Activated B cell treated with CpG ODN at 0.5 μM for 24 hours (primary cell): ENCODE measurements at regions not wholly inside any gene's neighbourhood (a gene's known extent, or its start where the extent isn't known, plus 50 kb on each side); places are given as distances from the start of the nearest gene placed in this dataset.

Experiments used
- ATAC-seq: fragments of 200-7000 bp; cut with Tn5 transposase; one replicate; pipeline ENCODE4 v1.10.0; 2021; ENCODE audit warnings: low read depth, mild to moderate bottlenecking, moderate library complexity
- CTCF ChIA-PET: fragments of 350-600 bp; sonication (Branson Sonifier 250); formaldehyde crosslinking; loops from one replicate; lab custom pipeline; 2021; ENCODE audit warnings: antibody characterized with exemption; lab: Charles Lee
- POLR2A ChIA-PET: fragments of 350-600 bp; sonication (Branson Sonifier 250); formaldehyde crosslinking; loops from one replicate; lab custom pipeline; 2021; ENCODE audit warnings: antibody characterized with exemption; lab: Charles Lee
- DNase-seq: peaks from one replicate; pipeline ENCODE4 v3.0.0; 2022
- H3K27ac Mint-ChIP-seq: one replicate; pipeline ENCODE4 v1.8.0; 2020; ENCODE audit warnings: mixed read lengths
- H3K27me3 Mint-ChIP-seq: one replicate; pipeline ENCODE4 v1.8.0; 2021; ENCODE audit warnings: mixed read lengths
- H3K36me3 Mint-ChIP-seq: one replicate; pipeline ENCODE4 v1.8.0; 2021; ENCODE audit warnings: low read depth, mixed read lengths
- H3K4me1 Mint-ChIP-seq: one replicate; pipeline ENCODE4 v1.8.0; 2021; ENCODE audit warnings: mixed read lengths
- H3K4me3 Mint-ChIP-seq: one replicate; pipeline ENCODE4 v1.8.0; 2020; ENCODE audit warnings: mild to moderate bottlenecking, mixed read lengths
- H3K9me3 Mint-ChIP-seq: one replicate; pipeline ENCODE4 v1.8.0; 2020; ENCODE audit warnings: mixed read lengths
- CTCF ChIP-seq: fragments of 200-600 bp; IDR thresholded peaks from one replicate; pipeline ENCODE4 v1.8.0; 2022; ENCODE audit warnings: antibody characterized with exemption, mild to moderate bottlenecking
- intact Hi-C: fragments of 100-400 bp; cut with micrococcal nuclease; formaldehyde crosslinking; loops from one replicate; pipeline ENCODE4 v1.15.1; 2024

GRCh38 chr7:68688416-68689086 lies 909.7 kb upstream of the AUTS2 start:
- intact Hi-C loops = no loop called here
- TF ChIP-seq CTCF = no peak
- Mint-ChIP-seq H3K36me3 (no peaks in the 10 kb centered on the region), H3K4me3 (no peak overlapping the region), H3K27me3 (no peaks in the 10 kb centered on the region), H3K27ac (no peak overlapping the region), H3K4me1 (no peaks in the 10 kb centered on the region), H3K9me3 (peaks cover 2% of the 10 kb centered on the region)
- DNase-seq = no peak
- ChIA-PET CTCF (no interaction called here), POLR2A (no interaction called here)
- no peak for ATAC-seq

- no peaks in the 10 kb centered on the region for H3K27me3 Mint-ChIP-seq
- peaks cover 2% of the 10 kb centered on the region for H3K9me3 Mint-ChIP-seq
- no peaks in the 10 kb centered on the region for H3K4me1 Mint-ChIP-seq
- ATAC-seq (no peak), DNase-seq (no peak)
- H3K27ac Mint-ChIP-seq = no peak overlapping the region
- H3K36me3 Mint-ChIP-seq = no peaks in the 10 kb centered on the region
- ChIA-PET CTCF (no interaction called here), POLR2A (no interaction called here)
- no peak for TF ChIP-seq CTCF
- intact Hi-C loops = no loop called here
- no peak overlapping the region for H3K4me3 Mint-ChIP-seq
These were observed 909.2 kb upstream of the AUTS2 start for GRCh38 chr7:68689087-68689433.

- ChIA-PET POLR2A (no interaction called here), CTCF (no interaction called here)
- DNase-seq = no peak
- H3K4me3 Mint-ChIP-seq = no peak overlapping the region
- intact Hi-C loops = no loop called here
- no peaks in the 10 kb centered on the region for H3K27me3 Mint-ChIP-seq
- no peak for ATAC-seq
- H3K4me1 Mint-ChIP-seq = no peaks in the 10 kb centered on the region
- H3K9me3 Mint-ChIP-seq = no peaks in the 10 kb centered on the region
- H3K36me3 Mint-ChIP-seq = no peaks in the 10 kb centered on the region
- H3K27ac Mint-ChIP-seq = no peak overlapping the region
- TF ChIP-seq CTCF = no peak
These were observed 906.7 kb upstream of the AUTS2 start for GRCh38 chr7:68691261-68692216.

GRCh38 chr7:68692511-68692910 lies 905.8 kb upstream of the AUTS2 start:
- intact Hi-C loops = no loop called here
- H3K27me3 Mint-ChIP-seq = no peaks in the 10 kb centered on the region
- no peak overlapping the region for H3K4me3 Mint-ChIP-seq
- DNase-seq (no peak), ATAC-seq (no peak)
- ChIA-PET POLR2A (no interaction called here), CTCF (no interaction called here)
- TF ChIP-seq CTCF = no peak
- H3K36me3 Mint-ChIP-seq = no peaks in the 10 kb centered on the region
- H3K9me3 Mint-ChIP-seq = no peaks in the 10 kb centered on the region
- H3K4me1 Mint-ChIP-seq = no peaks in the 10 kb centered on the region
- H3K27ac Mint-ChIP-seq = no peak overlapping the region

GRCh38 chr7:68694656-68695055 lies 903.6 kb upstream of the AUTS2 start:
- POLR2A ChIA-PET = no interaction called here
- Mint-ChIP-seq H3K27ac (no peak overlapping the region), H3K4me3 (no peak overlapping the region), H3K9me3 (no peaks in the 10 kb centered on the region), H3K36me3 (no peaks in the 10 kb centered on the region), H3K27me3 (no peaks in the 10 kb centered on the region), H3K4me1 (no peaks in the 10 kb centered on the region)
- ATAC-seq = no peak
- intact Hi-C loops = no loop called here
- DNase-seq = no peak
- CTCF ChIA-PET = no interaction called here
- TF ChIP-seq CTCF = no peak
